Upper lobe of left lung (tissue), 4 donors: ENCODE measurements at regions not wholly inside any gene's neighbourhood (a gene's known extent, or its start where the extent isn't known, plus 50 kb on each side); places are given as distances from the start of the nearest gene placed in this dataset.

Experiments used
- POLR2A ChIP-seq, 4 donors: fragments of 450-650 bp; IDR thresholded peaks; one replicate each; pipeline ENCODE4 v1.5.1; 2016 to 2017; ENCODE audit warnings: antibody characterized with exemption in 4 of 4, mild to moderate bottlenecking in 2 of 4
- POLR2AphosphoS5 ChIP-seq, 2 donors: sonication (generic); formaldehyde crosslinking; IDR thresholded peaks; one replicate each; pipeline ENCODE4 v1.5.1; 2017; ENCODE audit warnings: antibody characterized with exemption in 2 of 2
- TF ChIP-seq, protein P1 (sequence below), 6 experiments: fragments of 450-650 bp in 4 of 6; fragments of 200-600 bp in 2 of 6; sonication (generic) in 2 of 6; IDR thresholded peaks; one replicate each; pipeline ENCODE4 v1.5.1; 2016 to 2019; ENCODE audit warnings: antibody characterized with exemption in 6 of 6

DNA sequence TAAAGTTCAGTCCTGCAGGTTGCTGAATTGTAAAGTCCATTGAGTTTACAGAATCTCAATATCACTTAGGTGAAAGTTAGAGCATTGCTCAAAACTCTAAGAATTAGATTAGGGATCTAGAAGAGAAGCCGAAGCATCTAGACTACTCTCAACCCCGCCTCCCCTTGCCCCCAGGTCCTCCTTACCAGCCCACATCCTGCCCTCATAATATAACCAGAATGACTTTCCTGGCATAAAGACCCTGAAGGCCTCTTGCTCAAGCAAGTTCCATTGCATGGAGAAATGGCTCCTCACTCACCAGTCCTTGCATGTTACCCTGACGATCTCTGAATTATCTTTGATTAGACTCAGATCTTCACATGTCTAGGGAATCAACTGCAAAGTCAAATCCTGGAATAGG, 78.8 kb downstream of the SPATA31C2 start:
- TF ChIP-seq, protein P1, sequence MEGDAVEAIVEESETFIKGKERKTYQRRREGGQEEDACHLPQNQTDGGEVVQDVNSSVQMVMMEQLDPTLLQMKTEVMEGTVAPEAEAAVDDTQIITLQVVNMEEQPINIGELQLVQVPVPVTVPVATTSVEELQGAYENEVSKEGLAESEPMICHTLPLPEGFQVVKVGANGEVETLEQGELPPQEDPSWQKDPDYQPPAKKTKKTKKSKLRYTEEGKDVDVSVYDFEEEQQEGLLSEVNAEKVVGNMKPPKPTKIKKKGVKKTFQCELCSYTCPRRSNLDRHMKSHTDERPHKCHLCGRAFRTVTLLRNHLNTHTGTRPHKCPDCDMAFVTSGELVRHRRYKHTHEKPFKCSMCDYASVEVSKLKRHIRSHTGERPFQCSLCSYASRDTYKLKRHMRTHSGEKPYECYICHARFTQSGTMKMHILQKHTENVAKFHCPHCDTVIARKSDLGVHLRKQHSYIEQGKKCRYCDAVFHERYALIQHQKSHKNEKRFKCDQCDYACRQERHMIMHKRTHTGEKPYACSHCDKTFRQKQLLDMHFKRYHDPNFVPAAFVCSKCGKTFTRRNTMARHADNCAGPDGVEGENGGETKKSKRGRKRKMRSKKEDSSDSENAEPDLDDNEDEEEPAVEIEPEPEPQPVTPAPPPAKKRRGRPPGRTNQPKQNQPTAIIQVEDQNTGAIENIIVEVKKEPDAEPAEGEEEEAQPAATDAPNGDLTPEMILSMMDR (IDR thresholded peaks at IDR 0.05): no peak
- TF ChIP-seq POLR2AphosphoS5 (IDR thresholded peaks at IDR 0.05) (no peak), POLR2A (IDR thresholded peaks at IDR 0.05) (no peak)
